ENCODE measurements at regions not wholly inside any gene's neighbourhood (a gene's known extent, or its start where the extent isn't known, plus 50 kb on each side); places are given as distances from the start of the nearest gene placed in this dataset.

DNA sequence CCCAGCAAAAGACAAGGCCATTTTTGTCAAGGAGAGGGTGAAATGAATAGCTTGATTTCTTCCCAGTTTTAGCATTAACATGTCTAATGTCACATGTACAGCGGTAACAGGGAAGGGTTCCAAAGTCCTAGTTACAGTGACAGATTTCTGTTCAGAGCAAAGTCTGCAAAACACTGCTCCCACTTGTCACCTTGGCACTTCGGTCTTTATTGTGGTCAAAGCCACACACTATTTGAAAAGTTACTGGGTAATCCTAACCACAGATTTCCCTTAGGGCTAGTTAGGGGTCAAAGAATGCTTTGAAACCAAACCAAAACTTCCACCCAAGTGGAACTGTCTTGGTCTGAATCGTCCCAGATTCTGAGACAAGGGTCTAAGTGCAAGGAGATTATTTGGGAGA lies 455.6 kb downstream of the HS3ST3B1 start:
- no peak overlapping the region for H3K4me3 ChIP-seq (ENCODE audit: low read depth in 1 of 2, low read length in 2 of 2)
- H3K27me3 ChIP-seq (ENCODE audit: low read depth, low read length), result no peaks in the 10 kb centered on the region
- H3K4me1 ChIP-seq (ENCODE audit: control insufficient read depth in 1 of 2, insufficient read depth in 2 of 2, low read length in 2 of 2), result no peaks in the 10 kb centered on the region
- H3K36me3 ChIP-seq (ENCODE audit: control insufficient read depth in 1 of 2, insufficient read depth in 2 of 2, low read length in 2 of 2), result no peaks in the 10 kb centered on the region
- no peak overlapping the region for H3K27ac ChIP-seq (ENCODE audit: low read length)
- H3K9me3 ChIP-seq (ENCODE audit: control insufficient read depth in 1 of 2, low read length in 2 of 2), result no peaks in the 10 kb centered on the region

DNA sequence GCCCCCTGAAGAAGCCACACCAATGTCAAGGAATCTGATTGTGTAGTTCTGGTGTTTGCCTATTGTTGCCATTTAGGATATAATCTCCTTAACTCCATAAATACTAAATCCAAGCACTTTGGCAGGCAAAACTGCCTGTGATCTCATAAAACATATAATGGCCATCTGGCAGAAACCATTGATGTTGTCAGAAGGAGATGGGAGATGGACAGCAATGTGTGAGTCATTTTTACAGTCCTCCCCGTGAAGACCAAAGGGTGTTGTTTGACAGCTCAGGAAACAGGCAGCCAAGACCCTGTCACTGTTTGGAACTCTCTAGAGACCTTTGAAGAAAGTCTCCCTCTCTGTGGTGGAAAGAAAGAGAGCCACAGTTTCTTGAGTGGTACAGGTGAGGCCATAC lies 454.1 kb downstream of the HS3ST3B1 start:
- Histone ChIP-seq H3K27ac (ENCODE audit: low read length) (no peak overlapping the region), H3K4me1 (ENCODE audit: control insufficient read depth in 1 of 2, insufficient read depth in 2 of 2, low read length in 2 of 2) (no peaks in the 10 kb centered on the region), H3K4me3 (ENCODE audit: low read depth in 1 of 2, low read length in 2 of 2) (no peak overlapping the region), H3K36me3 (ENCODE audit: control insufficient read depth in 1 of 2, insufficient read depth in 2 of 2, low read length in 2 of 2) (no peaks in the 10 kb centered on the region), H3K9me3 (ENCODE audit: control insufficient read depth in 1 of 2, low read length in 2 of 2) (no peaks in the 10 kb centered on the region), H3K27me3 (ENCODE audit: low read depth, low read length) (no peaks in the 10 kb centered on the region)

DNA sequence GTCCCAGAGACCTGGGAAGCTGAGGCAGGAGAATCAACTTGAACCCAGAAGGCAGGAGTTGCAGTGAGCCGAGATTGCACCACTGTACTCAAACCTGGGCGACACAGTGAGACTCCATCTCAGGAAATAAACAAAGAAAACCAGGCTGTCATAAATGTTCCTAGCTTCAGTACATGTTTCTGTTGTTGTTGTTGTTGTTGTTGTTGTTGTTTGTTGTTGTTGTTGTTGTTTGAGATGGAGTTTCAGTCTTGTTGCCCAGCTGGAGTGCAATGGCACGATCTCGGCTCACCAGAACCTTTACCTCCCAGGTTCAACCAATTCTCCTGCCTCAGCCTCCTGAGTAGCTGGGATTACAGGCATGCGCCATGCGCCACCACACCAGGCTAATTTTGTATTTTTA lies 452.5 kb downstream of the HS3ST3B1 start:
- no peaks in the 10 kb centered on the region for H3K9me3 ChIP-seq (ENCODE audit: control insufficient read depth in 1 of 2, low read length in 2 of 2)
- H3K4me3 ChIP-seq (ENCODE audit: low read depth in 1 of 2, low read length in 2 of 2), result no peak overlapping the region
- no peaks in the 10 kb centered on the region for H3K27me3 ChIP-seq (ENCODE audit: low read depth, low read length)
- no peaks in the 10 kb centered on the region for H3K36me3 ChIP-seq (ENCODE audit: control insufficient read depth in 1 of 2, insufficient read depth in 2 of 2, low read length in 2 of 2)
- H3K4me1 ChIP-seq (ENCODE audit: control insufficient read depth in 1 of 2, insufficient read depth in 2 of 2, low read length in 2 of 2), result no peaks in the 10 kb centered on the region
- H3K27ac ChIP-seq (ENCODE audit: low read length), result no peak overlapping the region

DNA sequence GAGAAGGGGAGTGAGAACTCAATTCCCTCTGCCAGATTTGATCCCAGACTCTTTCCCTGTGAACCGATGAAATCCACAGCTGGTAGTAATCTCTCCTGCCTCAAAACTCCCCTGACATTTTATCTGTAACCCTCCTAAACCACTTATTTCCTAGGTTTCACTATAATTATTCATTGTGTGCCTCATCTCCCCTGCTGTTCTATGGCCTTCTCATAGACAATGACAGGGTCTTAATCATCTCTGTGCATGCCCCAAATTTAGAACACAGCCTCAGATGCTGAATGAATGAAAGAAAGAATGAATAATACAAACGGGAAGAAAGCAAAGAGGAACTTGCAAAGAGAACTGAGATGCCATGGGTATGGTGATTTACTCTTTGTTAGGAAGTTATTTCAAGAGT lies 451.1 kb downstream of the HS3ST3B1 start:
- Histone ChIP-seq H3K36me3 (ENCODE audit: control insufficient read depth in 1 of 2, insufficient read depth in 2 of 2, low read length in 2 of 2) (no peaks in the 10 kb centered on the region), H3K27me3 (ENCODE audit: low read depth, low read length) (no peaks in the 10 kb centered on the region), H3K27ac (ENCODE audit: low read length) (no peak overlapping the region), H3K9me3 (ENCODE audit: control insufficient read depth in 1 of 2, low read length in 2 of 2) (no peaks in the 10 kb centered on the region), H3K4me1 (ENCODE audit: control insufficient read depth in 1 of 2, insufficient read depth in 2 of 2, low read length in 2 of 2) (no peaks in the 10 kb centered on the region), H3K4me3 (ENCODE audit: low read depth in 1 of 2, low read length in 2 of 2) (no peak overlapping the region)

DNA sequence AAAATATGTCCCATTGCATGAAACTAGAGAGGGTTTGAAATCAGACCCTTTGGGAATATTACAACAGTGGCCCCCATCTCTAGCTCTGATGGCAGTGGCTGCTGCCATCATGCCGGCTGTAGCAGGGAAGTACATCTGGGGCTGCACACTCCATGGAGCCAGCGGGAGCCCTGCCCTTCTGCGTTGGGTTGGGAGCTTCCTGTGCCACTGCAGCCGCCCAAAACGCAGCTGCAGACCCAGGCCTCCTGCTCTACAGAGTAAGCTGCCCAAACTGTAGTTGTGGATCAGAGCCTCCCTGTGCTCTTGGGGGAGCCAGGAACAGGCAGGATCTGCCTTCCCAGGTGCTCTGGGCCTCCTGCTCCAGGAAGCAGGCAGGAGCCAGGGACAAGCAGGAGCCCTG lies 450.0 kb downstream of the HS3ST3B1 start:
- Histone ChIP-seq H3K27ac (ENCODE audit: low read length) (no peak overlapping the region), H3K27me3 (ENCODE audit: low read depth, low read length) (no peaks in the 10 kb centered on the region), H3K9me3 (ENCODE audit: control insufficient read depth in 1 of 2, low read length in 2 of 2) (no peaks in the 10 kb centered on the region), H3K4me3 (ENCODE audit: low read depth in 1 of 2, low read length in 2 of 2) (no peak overlapping the region), H3K36me3 (ENCODE audit: control insufficient read depth in 1 of 2, insufficient read depth in 2 of 2, low read length in 2 of 2) (no peaks in the 10 kb centered on the region), H3K4me1 (ENCODE audit: control insufficient read depth in 1 of 2, insufficient read depth in 2 of 2, low read length in 2 of 2) (no peaks in the 10 kb centered on the region)

DNA sequence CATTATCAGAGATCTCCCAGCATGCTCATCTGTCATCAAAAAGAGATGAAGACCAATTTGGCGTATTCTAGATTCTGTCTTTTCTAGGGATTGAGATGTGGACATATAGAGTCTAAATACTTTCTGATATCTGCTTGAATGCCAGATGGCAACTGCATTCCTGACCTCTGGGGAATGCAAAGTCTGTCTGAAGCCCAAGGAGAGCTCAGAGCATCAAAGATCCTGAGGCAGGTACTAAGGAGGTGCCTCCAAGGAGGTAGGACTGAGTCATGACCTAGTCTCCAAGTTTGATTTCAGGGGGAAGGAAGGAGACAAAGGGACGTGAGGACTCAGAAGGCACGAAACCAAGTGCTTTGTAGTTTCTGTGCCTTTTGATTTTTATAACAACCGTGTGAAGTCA lies 448.4 kb downstream of the HS3ST3B1 start:
- Histone ChIP-seq H3K4me3 (ENCODE audit: low read depth in 1 of 2, low read length in 2 of 2) (no peak overlapping the region), H3K36me3 (ENCODE audit: control insufficient read depth in 1 of 2, insufficient read depth in 2 of 2, low read length in 2 of 2) (no peaks in the 10 kb centered on the region), H3K27ac (ENCODE audit: low read length) (no peak overlapping the region), H3K27me3 (ENCODE audit: low read depth, low read length) (no peaks in the 10 kb centered on the region), H3K9me3 (ENCODE audit: control insufficient read depth in 1 of 2, low read length in 2 of 2) (no peaks in the 10 kb centered on the region), H3K4me1 (ENCODE audit: control insufficient read depth in 1 of 2, insufficient read depth in 2 of 2, low read length in 2 of 2) (no peaks in the 10 kb centered on the region)

DNA sequence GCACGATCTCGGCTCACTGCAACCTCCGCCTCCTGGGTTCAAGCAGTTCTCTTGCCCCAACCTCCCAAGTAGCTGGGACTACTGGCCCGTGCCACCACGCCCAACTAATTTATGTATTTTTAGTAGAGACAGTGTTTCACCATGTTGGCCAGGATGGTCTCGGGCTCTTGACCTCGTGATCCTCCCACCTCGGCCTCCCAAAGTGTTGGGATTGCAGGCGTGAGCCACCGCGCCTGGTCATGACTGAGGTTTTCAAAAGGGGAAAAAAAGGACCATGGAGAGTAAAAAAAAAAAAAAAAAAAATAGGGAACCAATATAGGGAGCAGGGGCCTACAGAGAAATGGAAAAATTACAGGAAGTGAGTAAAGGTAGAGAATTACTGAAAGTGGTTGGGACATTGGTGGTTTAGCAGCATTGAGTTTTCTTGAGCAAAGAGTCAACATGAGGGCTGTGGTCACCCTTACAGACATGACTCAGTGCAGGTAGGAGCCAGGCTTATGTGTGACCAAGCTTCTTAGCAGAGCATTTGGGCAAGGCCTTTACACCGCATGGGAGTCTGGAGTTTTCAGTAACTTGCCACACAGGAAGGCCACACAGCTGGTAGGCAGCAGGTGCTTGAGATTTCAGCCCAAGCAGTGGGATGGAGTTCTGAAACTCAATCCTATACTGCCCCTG lies 447.3 kb downstream of the HS3ST3B1 start:
- Histone ChIP-seq H3K27ac (ENCODE audit: low read length) (no peak overlapping the region), H3K9me3 (ENCODE audit: control insufficient read depth in 1 of 2, low read length in 2 of 2) (no peaks in the 10 kb centered on the region), H3K4me3 (ENCODE audit: low read depth in 1 of 2, low read length in 2 of 2) (no peak overlapping the region), H3K4me1 (ENCODE audit: control insufficient read depth in 1 of 2, insufficient read depth in 2 of 2, low read length in 2 of 2) (no peaks in the 10 kb centered on the region), H3K36me3 (ENCODE audit: control insufficient read depth in 1 of 2, insufficient read depth in 2 of 2, low read length in 2 of 2) (no peaks in the 10 kb centered on the region), H3K27me3 (ENCODE audit: low read depth, low read length) (no peaks in the 10 kb centered on the region)

DNA sequence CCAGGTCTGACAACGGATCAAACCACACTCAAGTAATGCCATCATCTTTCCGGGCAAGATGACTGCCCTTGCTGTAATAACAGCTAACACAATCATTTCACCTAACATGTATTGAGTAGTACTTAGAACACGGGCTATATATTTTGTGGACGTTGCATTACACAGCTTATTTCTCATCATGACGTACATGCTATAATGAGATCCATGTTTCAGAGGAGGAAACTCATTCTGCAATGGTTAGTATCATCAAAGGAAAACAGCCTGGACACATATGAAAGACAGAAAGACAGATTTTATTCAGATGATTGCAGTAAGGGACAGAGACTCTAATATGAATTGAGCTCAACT lies 446.7 kb downstream of the HS3ST3B1 start:
- H3K9me3 ChIP-seq (ENCODE audit: control insufficient read depth in 1 of 2, low read length in 2 of 2), result no peaks in the 10 kb centered on the region
- no peak overlapping the region for H3K27ac ChIP-seq (ENCODE audit: low read length)
- H3K36me3 ChIP-seq (ENCODE audit: control insufficient read depth in 1 of 2, insufficient read depth in 2 of 2, low read length in 2 of 2), result no peaks in the 10 kb centered on the region
- H3K4me3 ChIP-seq (ENCODE audit: low read depth in 1 of 2, low read length in 2 of 2), result no peak overlapping the region
- no peaks in the 10 kb centered on the region for H3K4me1 ChIP-seq (ENCODE audit: control insufficient read depth in 1 of 2, insufficient read depth in 2 of 2, low read length in 2 of 2)
- no peaks in the 10 kb centered on the region for H3K27me3 ChIP-seq (ENCODE audit: low read depth, low read length)

DNA sequence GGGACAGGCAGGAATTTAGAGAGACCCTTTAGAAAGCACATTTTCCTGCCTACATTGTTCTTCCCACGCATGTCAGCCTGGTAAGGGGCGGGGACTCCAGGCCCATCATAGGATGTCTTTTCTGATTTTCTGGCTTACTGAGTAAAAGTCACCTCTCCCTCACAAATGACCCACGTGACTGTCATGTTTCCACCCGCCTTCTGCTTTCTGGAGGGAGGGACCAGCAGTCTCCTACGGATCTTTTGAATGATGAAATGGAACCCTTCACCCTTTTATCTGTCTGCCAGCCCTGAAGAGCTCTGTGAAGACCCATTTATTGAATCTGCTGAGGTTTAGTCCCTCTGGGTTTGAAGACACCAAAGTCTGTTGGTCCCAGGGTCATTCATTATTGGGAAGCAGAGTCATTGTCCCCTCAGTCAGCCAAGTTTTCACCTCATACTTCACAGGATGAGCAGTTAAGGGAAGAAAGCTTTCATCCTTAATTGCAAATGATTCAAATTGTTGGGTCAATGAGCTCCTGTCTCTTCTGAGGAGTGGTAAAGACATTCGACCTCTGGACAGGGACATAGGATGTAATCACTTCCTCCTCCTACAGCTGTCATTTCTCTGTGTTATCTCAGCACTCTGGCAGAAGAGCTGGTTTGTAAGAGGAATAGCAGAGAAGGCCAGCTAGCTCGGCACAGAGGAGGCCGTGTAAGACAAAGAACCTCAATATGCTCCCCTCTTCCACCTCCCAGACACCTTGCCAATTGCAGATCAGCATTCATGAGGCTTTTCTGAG lies 446.1 kb downstream of the HS3ST3B1 start:
- Histone ChIP-seq H3K36me3 (ENCODE audit: control insufficient read depth in 1 of 2, insufficient read depth in 2 of 2, low read length in 2 of 2) (no peaks in the 10 kb centered on the region), H3K27ac (ENCODE audit: low read length) (no peak overlapping the region), H3K9me3 (ENCODE audit: control insufficient read depth in 1 of 2, low read length in 2 of 2) (no peaks in the 10 kb centered on the region), H3K27me3 (ENCODE audit: low read depth, low read length) (no peaks in the 10 kb centered on the region), H3K4me1 (ENCODE audit: control insufficient read depth in 1 of 2, insufficient read depth in 2 of 2, low read length in 2 of 2) (no peaks in the 10 kb centered on the region), H3K4me3 (ENCODE audit: low read depth in 1 of 2, low read length in 2 of 2) (no peak overlapping the region)

DNA sequence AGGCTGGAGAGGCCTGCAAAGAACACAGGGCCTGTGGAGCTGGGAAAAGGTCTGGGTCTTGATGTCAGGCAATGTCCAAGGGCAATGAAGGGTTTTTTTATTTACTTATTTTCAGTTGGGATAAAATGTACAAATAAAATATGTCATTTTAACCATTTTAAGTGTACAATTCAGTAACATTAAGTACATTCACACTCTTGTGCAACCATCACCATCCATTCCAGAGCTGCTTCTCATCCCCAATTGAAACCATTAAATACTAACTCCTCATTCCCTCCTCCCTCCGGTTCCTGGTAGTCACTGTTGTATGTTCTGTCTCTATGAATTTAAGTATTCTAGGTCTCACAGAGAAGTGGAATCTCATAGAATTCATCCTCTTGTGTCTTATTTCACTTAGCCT lies 444.7 kb downstream of the HS3ST3B1 start:
- Histone ChIP-seq H3K27me3 (ENCODE audit: low read depth, low read length) (no peaks in the 10 kb centered on the region), H3K9me3 (ENCODE audit: control insufficient read depth in 1 of 2, low read length in 2 of 2) (no peaks in the 10 kb centered on the region), H3K36me3 (ENCODE audit: control insufficient read depth in 1 of 2, insufficient read depth in 2 of 2, low read length in 2 of 2) (no peaks in the 10 kb centered on the region), H3K4me3 (ENCODE audit: low read depth in 1 of 2, low read length in 2 of 2) (no peak overlapping the region), H3K4me1 (ENCODE audit: control insufficient read depth in 1 of 2, insufficient read depth in 2 of 2, low read length in 2 of 2) (no peaks in the 10 kb centered on the region), H3K27ac (ENCODE audit: low read length) (no peak overlapping the region)

DNA sequence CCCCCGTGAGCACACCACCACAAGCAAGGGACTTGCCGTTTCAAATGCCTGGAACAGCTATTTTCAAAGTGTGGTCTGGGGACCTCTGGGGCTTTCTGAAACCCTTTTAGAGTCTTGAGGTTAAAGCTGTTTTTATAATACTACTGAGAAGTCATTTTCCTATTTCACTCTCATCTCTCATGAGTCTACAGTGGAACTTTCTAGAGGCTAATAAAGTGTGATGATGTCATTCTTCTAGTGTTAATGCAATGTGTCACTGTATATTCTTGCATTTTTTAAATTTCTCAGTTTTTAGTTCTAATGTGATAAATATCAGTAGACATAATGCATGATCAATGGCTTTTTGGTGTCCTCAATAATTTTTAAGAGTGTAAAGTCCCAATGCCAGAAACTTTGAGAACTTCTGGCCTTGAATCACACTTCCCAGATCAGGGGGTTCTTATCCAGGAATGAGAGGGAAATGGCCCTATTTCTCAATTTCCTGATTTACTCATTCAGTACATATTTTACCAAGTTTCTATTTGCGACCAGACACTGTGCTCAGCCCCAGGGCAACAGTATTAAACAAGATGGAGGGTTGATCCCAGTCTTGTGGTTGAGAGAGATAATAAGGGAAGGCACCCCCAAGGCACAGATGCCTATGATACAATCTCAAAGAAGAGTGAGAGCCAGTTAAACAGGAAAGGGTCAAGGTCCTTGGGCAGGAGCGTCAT lies 444.0 kb downstream of the HS3ST3B1 start:
- Histone ChIP-seq H3K27ac (ENCODE audit: low read length) (no peak overlapping the region), H3K9me3 (ENCODE audit: control insufficient read depth in 1 of 2, low read length in 2 of 2) (no peaks in the 10 kb centered on the region), H3K27me3 (ENCODE audit: low read depth, low read length) (no peaks in the 10 kb centered on the region)

More for the DNA sequence above, 444.0 kb downstream of the HS3ST3B1 start:
- no peaks in the 10 kb centered on the region for H3K36me3 ChIP-seq (ENCODE audit: control insufficient read depth in 1 of 2, insufficient read depth in 2 of 2, low read length in 2 of 2)
- H3K4me1 ChIP-seq (ENCODE audit: control insufficient read depth in 1 of 2, insufficient read depth in 2 of 2, low read length in 2 of 2), result no peaks in the 10 kb centered on the region
- H3K4me3 ChIP-seq (ENCODE audit: low read depth in 1 of 2, low read length in 2 of 2), result no peak overlapping the region
